Activated T-cell treated with anti-CD3 and anti-CD28 coated beads for 1 hour (primary cell): ENCODE measurements at regions not wholly inside any gene's neighbourhood (a gene's known extent, or its start where the extent isn't known, plus 50 kb on each side); places are given as distances from the start of the nearest gene placed in this dataset.
"Not testable (repeated sequence)": the region's sequence is repeated elsewhere in the genome, so short reads cannot be mapped to it uniquely, and the experiment has no call there.

Source experiments
- DNase-seq: peaks from one replicate; pipeline ENCODE4 v3.0.0-alpha.2; 2020; ENCODE audit warnings: low read depth

DNA sequence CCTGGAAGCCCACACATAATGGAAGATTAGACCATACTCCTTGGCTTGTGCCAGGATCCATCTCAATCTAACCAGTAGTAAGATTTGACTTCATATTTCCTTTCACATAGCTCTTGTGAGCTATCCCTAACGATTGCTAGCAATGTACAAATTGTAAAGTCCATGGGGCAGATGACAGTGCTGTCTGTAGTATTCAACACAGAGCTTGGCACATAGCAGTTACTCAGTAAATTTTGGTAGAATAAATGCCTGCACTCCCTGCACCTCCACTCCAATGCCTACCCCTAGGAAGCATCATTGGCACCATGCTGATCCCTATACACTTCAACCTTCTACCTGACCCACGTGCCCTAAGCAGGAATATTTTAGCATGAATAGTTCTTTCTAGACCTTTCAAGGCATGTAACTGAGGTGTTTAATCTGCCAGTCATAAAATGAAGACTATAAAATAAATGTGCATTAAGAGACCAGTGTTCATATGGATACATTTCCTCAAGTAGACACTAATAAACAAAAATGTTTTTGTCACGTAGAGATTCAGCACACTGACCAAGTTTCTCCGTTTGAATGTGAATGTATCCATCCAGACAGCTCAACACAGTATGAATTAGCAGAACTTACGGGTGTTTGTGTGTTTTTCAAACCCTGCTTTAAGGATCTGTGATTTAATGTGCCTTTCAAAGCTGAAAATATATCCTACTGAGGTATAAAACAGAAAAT is 98.8 kb downstream of the BMP4 start:
- no peak for DNase-seq

DNA sequence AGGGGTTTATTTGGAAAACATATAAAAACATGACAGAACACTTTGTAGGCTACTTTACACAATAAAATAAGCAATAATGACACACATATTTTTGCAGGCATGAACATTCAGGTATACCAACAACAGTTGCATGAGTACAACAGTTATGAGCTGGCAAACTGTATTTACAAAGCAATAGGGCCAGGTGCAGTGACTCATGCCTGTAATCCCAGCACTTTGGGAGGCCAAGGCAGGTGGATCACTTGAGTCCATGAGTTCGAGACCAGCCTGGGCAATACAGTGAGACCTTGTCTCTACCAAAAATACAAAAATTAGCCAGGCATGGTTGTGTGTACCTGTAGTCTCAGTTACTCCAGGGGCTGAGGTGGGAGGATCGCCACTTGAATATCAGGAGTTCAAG is 101.1 kb downstream of the BMP4 start:
- no peak for DNase-seq

DNA sequence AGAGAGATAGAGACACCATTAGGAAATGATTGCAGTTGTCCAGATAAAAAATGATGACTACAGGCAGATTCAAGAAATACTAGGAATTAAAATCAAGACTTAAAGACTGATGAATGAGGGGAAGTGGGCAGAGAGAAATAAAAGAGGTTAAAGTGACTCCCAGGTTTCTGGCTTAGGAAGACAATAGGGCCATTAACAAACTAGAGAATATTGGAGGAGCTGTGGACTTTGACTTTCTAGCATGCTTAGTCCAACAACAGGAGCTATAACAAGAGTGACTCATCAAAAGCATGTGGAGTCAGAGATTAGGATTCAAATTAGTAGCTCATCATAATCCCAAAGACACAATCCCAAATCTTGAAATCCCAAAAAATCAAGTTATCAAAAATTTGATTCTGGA is 101.5 kb downstream of the BMP4 start:
- no peak for DNase-seq

DNA sequence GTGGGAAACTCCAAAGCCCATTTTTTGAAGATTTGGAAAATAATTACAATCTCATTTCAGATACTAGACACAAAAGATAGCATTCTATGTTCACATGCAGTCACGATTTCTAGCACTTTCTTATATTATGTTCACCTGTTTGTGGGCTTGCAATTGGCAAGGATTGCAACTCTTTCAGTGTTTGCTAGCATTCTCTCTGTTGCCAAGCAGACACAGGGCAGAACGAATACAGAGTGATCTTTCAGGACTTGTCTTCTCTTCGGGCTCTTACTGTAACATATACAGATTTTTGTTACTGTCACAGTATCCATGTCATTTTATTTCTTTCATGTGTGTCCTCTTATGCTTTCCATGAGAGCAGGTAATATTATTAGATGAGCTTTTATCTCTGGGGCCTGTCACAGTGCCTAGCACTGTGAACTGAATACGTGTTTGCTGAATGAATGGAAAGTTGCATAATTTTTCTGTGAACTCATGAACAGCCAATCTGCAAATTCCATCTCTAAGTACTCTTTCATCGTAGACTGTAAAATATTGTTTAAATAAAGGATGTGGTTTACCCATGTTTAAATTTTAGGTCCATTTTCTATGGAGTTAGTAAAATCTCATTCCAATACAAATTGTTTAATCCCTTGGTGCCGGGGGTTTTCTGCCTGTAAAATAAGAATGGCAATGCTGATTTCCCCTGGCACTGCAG is 105.1 kb downstream of the BMP4 start:
- no peak for DNase-seq

DNA sequence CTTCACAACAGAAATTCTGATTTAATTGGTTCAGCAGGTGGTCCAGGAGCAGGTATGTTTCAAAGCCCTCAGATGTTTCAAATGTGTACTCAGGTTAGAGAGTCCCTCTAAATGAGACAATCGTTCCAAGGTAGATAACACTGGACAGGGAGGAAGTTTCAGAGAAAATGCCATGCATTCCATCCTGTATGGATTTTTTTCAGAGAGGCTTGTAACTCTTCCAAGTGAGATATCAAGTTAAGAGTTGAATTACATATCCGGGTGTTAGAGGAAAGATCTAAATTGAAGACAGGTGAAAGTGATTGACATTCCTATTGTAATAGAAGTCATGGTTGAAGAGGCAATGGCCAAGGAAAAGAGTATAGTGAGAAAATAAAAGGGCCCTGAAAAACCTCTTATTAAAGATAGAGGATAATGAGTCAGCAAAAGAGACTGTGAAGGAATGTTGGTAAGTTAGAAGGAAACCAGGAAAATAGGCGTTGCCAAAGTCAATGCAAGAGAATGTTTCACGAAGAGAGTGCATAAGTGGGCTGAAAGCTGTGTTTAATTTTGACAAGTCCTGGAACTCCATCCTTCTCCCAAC is 105.8 kb downstream of the BMP4 start:
- no peak for DNase-seq

DNA sequence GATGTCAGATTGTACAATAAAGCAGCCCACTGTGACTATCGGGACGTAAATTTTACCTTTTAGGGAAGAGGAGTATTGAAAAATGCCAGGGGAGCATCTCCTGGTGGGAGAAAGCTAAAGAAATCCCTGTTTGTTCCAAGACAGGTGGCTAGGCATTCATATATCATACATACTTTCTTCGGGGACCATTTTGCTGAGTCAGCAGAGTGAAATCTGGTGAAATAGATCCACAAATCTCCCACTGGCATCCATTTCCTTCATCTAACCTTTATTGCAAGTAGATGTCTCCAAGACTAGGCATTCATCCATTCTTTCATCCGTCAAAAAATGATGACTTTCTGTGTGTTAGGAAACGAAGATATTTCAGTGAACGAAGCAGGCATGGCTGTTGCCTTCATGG is 107.1 kb downstream of the BMP4 start:
- no peak for DNase-seq

DNA sequence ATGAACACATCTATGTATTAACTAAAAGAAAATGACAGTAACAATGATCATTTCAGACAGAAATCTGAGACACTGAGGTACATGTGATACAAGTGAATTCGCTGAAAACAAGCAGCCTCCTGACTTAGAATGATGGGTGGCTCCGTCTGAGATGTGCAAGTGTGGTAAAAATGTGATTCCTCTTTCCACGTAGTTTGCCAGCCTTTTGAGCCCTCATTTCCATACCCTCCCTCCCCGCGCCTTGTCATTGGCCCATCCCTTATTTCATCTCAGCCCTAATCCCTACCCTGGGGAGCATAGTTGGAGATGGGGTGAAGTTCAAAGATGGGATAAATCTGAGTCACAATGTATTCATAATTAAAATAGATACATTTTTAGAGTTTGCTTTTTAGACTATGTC is 107.8 kb downstream of the BMP4 start:
- no peak for DNase-seq

DNA sequence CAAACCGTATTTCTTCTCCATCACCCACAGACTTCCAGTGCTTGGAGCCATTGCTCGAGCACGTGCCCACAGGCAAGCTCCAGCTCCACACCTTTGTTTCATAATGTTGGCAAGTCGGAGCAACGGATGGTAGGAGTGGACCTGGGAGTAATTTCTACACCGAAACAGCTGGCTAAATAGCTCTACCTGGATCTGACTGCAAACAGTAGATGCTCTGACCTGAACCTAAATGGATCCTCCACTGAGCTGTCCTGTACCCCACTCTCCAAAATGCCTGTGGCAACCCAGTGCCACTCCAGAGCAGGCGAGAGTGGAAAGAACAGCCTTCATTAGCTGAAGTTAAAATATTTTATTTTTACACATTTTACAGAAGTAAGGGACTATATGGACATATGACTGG is 108.7 kb downstream of the BMP4 start:
- DNase-seq: no peak

DNA sequence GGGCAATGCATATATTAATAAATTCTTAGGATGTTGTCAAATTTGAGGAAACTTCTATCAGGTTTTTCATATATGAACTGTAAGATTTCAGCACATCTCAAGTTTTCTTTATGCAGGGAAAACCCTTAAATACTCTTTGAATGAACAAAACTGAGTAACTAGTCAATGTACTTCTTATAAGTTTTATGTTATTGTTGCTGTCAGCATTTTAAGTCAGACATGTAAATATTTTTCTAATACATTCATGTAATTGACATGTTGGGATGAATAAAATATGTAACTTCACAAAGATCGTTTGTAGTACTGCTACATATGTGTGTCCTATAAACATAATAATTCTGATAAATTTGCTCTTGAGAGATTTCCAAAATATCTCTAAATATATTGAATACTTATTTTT is 109.6 kb downstream of the BMP4 start:
- no peak for DNase-seq

DNA sequence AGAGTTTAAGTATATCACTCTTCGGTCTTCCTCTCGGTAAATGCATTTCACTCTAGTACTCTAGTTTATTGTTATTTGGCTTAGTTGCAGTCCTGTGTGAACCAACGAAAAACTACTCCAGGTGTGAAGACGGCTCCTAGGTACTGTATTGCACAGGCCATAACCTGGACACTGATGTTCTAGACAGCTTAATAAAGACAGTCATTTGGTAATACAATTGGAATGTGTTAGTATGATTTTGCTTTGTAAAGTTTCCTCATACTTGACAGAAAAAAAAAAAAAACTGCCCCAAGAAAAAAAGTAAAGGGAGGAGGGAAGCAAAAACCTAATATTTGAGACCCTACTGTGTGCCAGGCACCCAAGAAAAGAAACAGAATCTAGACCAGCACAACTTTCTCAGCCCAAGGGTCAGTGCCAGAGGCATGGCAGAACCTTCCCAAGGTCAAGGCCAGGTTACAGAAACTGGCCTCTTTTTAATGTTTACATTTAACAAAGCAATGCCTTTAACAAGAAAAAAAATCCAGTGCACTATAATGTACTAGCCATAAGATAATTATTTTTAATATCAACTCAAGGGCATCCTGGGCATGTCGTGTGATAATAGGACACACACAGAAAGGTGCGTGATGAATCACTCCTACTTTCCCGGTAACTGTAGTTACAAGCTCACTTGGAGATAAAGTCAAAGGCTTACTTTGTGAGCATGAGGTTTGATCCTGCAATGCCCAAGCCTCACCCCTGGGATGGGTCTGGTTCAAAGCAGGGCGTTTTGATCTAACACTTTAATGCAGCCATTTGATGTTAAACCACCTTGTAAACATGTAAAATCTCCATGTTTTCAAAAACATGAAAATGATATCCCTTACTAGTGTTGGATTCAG is 110.6 kb downstream of the BMP4 start:
- no peak for DNase-seq

DNA sequence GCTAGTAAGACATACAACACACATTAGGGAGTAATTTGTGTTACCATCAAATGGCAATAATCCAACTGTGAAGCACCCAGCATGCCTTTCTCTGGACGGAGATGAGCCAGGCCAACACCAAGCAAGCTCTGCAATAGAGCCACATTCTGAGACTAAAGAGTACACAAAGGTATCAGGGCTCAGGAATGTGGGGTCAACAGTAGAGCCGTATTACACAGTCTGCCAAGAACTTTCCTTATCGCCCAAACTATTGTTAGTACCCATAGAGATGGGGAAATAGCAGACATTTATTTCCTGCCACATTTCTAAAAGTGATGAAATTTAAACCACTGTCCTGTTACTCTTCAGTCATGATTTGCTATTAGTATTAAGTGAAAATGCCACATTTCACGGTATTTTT is 113.7 kb downstream of the BMP4 start:
- DNase-seq: no peak

DNA sequence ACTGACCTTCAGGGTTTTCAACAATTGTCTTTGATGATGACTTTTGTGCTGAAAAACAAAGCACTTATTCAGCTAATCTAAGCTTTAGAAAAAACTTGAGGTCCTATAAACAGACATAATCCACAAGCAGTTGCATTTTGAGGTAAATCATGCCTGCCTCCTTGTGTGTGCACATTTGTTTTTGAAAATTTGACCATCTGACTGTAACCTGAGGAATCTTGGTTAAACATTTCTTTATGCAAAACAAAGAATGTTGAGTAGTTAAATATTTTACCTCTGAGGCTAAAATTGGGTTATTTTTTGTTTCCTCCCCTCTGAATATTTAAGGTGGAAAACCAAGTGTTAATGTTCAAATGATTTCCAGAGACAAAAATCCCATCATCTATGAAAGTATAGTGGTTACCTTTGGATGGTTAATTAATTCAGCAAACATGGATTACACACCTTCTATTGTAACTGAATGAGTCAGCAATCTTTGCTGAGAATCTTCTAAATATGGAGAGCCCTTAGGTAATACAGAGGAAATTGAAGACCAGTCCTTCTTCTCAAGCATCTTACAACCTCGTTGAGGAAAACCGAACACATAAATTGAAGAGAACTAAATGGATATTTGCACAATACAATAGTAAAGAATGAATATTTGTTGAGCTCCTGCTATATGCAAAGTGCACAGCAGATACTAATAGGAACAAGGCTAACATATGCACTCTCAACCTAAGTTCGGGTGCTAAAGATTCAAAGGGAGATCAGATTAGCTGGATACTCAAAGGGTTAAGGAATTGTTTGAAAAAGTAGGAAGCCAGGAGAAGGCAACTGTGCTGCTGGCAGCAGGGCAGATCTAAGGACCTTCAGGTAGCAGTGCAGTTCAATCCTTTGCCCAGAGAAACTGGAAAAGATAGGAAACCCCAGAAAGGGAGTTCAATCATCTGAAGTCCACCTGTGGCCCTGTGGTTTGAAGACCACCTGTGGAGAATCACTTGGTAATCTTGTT is 115.2 kb downstream of the BMP4 start:
- no peak for DNase-seq

DNA sequence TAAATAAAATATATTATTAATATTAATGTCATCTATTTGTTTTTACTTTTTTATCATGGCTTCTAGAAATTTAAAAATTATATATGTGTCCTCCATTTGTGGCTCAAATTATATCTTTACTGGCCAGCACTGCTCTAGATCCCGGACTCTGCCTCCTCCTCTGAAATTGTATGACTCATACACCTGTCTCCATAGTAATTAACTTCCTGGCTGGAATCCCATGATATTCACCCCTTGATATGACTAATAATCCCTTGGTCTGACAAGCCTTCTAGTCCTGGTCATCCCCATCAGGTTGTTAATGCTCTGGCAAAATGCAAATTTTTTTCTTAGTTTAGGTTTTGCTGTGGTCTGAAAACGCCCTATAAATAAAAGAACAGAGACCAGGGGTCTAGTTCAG is 116.2 kb downstream of the BMP4 start:
- DNase-seq: no peak

DNA sequence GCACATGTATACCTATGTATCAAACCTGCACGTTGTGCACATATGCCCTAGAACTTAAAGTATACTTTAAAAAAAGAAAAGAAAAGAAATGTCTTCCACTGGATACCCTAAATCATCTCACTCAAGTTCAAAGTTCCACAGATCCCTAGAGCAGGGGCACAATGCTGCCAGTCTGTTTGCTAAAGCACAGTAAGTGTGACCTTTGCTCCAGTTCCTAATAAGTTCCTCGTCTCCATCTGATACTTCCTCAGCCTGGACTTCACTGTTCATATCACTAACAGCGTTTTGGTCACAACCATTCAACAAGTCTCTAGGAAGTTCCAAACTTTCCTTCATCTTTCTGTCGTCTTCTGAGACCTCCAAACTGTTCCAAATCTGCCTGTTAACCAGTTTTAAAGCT is 118.3 kb downstream of the BMP4 start:
- DNase-seq: no peak

DNA sequence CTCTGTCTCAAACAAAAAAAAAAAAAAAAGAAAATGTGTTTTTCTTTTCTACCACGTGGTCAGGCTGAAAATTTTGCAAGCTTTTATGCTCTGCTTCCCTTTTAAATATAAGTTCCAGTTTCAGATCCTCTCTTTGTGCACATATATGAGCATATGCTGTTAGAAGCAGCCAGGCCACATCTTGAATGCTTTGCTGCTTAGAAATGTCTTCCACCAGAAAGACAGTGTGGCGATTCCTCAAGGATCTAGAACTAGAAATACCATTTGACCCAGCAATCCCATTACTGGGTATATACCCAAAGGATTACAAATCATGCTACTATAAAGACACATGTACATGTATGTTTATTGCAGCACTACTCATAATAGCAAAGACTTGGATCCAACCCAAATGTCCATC is 119.0 kb downstream of the BMP4 start:
- DNase-seq: not testable (repeated sequence)

DNA sequence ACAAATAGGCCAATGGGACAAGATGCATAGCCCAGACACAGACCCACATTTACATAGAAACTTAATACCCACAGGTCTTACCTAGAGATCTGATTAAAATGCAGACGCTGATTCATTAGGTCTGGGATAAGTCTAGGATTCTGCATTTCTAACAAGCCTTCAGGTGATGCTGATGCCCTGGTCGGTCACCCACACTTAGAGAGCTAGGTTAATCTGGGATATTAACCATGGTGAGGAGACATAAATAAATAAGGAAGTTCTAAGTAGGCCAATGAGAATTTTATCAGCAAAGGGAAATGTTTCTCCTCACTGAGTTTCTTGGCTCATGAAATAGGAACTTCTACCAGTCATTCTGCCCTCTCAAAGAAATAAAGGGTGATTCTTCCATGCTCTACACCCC is 120.1 kb downstream of the BMP4 start:
- DNase-seq: no peak

DNA sequence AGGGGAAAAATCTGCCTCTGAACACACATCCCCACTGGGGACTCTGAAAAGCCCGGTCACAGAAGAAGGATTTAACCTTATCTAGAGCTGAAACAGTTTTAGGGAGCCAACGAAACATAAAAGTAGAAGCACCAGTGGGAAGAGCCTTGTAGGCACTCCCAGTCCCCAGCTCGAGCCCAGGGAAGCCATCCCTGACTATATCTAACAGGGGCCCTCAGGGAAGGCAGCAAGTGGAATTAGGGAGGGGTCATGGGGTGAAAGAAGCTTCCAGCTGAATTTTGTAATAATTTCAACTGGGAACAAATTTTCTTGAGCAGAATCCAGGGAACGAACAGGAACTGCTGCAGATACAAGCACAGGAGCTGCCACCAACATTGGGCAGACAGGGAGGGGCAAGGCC is 127.8 kb downstream of the BMP4 start:
- no peak for DNase-seq

DNA sequence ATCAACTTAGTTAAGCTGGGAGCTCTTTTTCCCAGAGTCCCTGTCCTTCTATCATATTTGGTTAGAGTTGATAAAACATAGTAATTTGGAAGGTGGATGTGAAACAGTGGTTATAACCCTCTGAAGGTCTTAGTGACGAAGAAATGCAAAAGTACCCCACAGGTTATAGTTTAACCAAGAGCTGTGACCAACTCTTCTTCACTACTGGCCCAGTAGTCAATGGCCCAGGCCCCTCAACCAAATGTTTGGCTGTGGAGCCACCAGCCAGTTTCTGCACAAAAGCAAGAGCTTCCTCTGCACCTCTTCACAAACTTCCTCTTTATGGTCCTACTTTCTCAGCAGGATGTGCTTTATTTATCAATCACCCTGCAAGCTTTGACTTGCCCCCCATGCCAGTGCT is 132.6 kb downstream of the BMP4 start:
- DNase-seq: no peak

DNA sequence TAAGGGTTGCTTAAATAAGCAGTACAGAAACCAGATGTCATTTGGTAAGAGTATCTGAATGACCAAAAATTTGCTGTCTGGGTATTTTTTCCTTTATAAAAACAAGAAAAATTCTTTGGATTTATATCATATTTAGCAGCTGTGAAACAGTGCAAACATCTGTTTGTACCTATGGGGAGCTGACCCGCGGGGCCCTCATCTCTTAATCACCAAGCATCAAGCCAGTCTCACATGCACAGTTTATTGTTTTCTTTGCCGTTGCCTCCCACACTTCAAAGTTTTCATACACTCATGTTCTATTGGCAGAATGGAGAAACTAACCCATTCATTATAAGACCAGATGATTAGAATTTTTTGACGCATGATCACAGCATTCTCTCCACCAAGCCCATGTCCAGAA is 142.2 kb downstream of the BMP4 start:
- DNase-seq: no peak

DNA sequence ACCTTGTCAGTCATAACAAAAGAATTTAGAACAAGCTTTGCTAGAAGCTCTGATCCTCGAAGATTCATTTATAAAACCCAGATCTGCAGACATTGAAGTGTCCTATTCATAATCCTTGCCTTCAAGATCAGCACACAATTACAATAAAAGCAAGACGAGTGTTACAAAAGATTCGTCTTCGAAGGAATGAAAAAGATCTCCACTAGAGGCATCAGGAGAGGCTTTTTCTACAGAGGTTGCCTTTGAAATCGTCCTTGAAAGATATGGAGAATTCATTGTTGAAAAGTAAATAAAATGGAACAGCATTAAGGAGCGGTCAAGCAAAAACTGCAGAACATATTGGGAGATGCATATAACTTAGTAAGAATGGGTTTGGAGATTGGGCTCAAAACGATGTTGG is 146.4 kb downstream of the BMP4 start:
- no peak for DNase-seq

DNA sequence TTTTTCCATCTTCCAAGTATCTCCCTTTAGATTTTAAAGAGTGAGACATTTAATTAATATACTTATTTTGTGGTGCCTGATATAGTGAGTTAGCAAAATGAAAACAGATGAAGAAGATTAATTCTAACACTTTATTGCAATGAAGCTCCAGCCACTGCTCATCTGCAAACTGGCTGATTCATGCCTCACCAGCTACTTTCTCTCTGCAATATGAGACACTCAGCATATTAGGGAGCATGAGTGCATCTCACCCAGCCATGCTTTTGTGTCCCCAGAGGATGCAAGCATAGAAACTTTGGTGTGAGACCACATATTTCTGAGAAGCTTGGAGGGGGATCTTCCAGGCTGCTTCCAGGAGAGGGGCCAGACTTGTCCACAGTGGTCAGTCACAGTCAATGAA is 148.6 kb downstream of the BMP4 start:
- no peak for DNase-seq
